ENCODE measurements at regions not wholly inside any gene's neighbourhood (a gene's known extent, or its start where the extent isn't known, plus 50 kb on each side); places are given as distances from the start of the nearest gene placed in this dataset.
A peak's percentile ranks its signal among the peaks of the same experiment; 100 is the strongest.

DNA sequence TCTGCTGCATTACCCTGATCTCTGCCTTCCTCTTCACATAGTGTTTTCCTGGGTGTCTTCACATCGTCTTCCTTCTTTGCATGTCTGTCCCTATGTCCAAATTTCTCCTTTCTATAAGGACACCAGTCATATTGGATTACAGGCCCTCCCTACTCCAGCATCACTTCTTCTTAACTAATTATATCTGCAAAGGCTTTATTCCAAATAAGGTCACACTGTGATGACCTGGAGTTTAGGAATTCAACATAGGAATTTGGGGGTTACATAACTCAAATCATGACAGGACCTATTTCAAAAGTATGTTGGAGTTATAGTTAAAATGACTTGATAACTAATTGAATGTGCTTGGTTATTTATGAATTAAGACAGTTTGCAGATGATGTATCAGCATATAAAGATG is 490.5 kb upstream of the ERCC4 start:
- Histone ChIP-seq H2BK12ac (ENCODE audit: insufficient read length, low read depth, low read length) (no peak overlapping the region), H3K4me2 (ENCODE audit: insufficient read depth, insufficient read length, low read length) (no peak overlapping the region), H4K20me1 (ENCODE audit: control insufficient read depth, insufficient read depth, insufficient read length) (no peaks in the 10 kb centered on the region), H2BK5ac (ENCODE audit: insufficient read length, low read length) (no peak overlapping the region), H3K14ac (ENCODE audit: insufficient read depth, low read length) (no peak overlapping the region), H2BK120ac (ENCODE audit: low read depth, low read length, poor library complexity, severe bottlenecking) (no peak overlapping the region), H2BK20ac (ENCODE audit: low read depth, low read length, poor library complexity, severe bottlenecking) (no peak overlapping the region), H4K5ac (ENCODE audit: insufficient read length, low read depth, low read length) (no peak overlapping the region), H2AFZ (ENCODE audit: low read length) (no peak overlapping the region), H3K27me3 (ENCODE audit: insufficient read depth, low read length) (no peaks in the 10 kb centered on the region), H3K4me1 (ENCODE audit: insufficient read depth, low read length) (no peaks in the 10 kb centered on the region), H3K4ac (ENCODE audit: low read depth, low read length) (no peak overlapping the region), H3K9me3 (ENCODE audit: control insufficient read depth, low read depth, low read length) (no peaks in the 10 kb centered on the region), H3K56ac (ENCODE audit: insufficient read length, low read depth, low read length) (no peak overlapping the region), H3K18ac (ENCODE audit: insufficient read length, low read depth, low read length) (no peak overlapping the region), H3K79me2 (ENCODE audit: insufficient read depth, low read length) (no peaks in the 10 kb centered on the region), H2BK15ac (ENCODE audit: low read depth, low read length) (no peak overlapping the region), H3K27ac (ENCODE audit: insufficient read length, low read depth, low read length) (no peak overlapping the region), H3T11ph (ENCODE audit: low read length) (no peak overlapping the region), H3K23ac (ENCODE audit: insufficient read length, low read depth, low read length) (no peak overlapping the region), H3K9ac (ENCODE audit: extremely low read depth, insufficient read length, low read length) (no peak overlapping the region), H4K91ac (ENCODE audit: insufficient read length, low read depth, low read length) (no peak overlapping the region), H2AK5ac (ENCODE audit: insufficient read length, low read length) (no peak overlapping the region), H4K8ac (replicated peaks; ENCODE audit: insufficient read length, low read depth, low read length) (no peak overlapping the region), H3K79me1 (ENCODE audit: insufficient read depth, low read depth, low read length, poor library complexity, severe bottlenecking) (no peaks in the 10 kb centered on the region), H3K23me2 (ENCODE audit: insufficient read length, low read depth, low read length, poor library complexity, severe bottlenecking) (no peaks in the 10 kb centered on the region)
- TF ChIP-seq, protein P1, sequence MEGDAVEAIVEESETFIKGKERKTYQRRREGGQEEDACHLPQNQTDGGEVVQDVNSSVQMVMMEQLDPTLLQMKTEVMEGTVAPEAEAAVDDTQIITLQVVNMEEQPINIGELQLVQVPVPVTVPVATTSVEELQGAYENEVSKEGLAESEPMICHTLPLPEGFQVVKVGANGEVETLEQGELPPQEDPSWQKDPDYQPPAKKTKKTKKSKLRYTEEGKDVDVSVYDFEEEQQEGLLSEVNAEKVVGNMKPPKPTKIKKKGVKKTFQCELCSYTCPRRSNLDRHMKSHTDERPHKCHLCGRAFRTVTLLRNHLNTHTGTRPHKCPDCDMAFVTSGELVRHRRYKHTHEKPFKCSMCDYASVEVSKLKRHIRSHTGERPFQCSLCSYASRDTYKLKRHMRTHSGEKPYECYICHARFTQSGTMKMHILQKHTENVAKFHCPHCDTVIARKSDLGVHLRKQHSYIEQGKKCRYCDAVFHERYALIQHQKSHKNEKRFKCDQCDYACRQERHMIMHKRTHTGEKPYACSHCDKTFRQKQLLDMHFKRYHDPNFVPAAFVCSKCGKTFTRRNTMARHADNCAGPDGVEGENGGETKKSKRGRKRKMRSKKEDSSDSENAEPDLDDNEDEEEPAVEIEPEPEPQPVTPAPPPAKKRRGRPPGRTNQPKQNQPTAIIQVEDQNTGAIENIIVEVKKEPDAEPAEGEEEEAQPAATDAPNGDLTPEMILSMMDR (conservative IDR thresholded peaks at IDR 0.05) = no peak
- no CpG with 5 or more reads among the region's 1 CpG for WGBS (ENCODE audit: extremely low coverage, insufficient read length, low lambda C conversion rate)
- Mint-ChIP-seq H3K4me1 (peaks cover 5 to 18% of the 10 kb centered on the region in 2 experiments), H3K27me3 (ENCODE audit: low read depth) (no peaks in the 10 kb centered on the region), H3K27ac (0 out of 7 replicates have a peak overlapping the region, but pooled peaks of 1 of the 3 experiments have one; percentile 7), H3K4me3 (no peak overlapping the region), H3K36me3 (ENCODE audit: insufficient read depth in 1 of 3, low read depth in 3 of 3) (peaks cover 5 to 8% (median 6%) of the 10 kb centered on the region in 3 experiments; a peak in 6 of 7 replicates), H3K9me3 (peaks cover 4 to 10% of the 10 kb centered on the region in 2 experiments; a peak in 3 of 5 replicates)
- no peak for DNase-seq
